Chondrocyte (in vitro differentiated cells): ENCODE measurements at regions not wholly inside any gene's neighbourhood (a gene's known extent, or its start where the extent isn't known, plus 50 kb on each side); places are given as distances from the start of the nearest gene placed in this dataset.

Source experiments
- DNase-seq: peaks from one replicate; pipeline ENCODE4 v3.0.0; 2021; ENCODE audit warnings: mixed read lengths, low spot score
- H3K27ac Mint-ChIP-seq: one replicate; pipeline ENCODE4 v1.8.0; 2021; ENCODE audit warnings: mild to moderate bottlenecking, moderate library complexity, mixed read lengths; ENCODE audit not compliant: unreplicated experiment
- H3K27me3 Mint-ChIP-seq: 2 replicates; pipeline ENCODE4 v1.8.0; 2021; ENCODE audit warnings: low read depth, mixed read lengths
- H3K36me3 Mint-ChIP-seq: 2 replicates; pipeline ENCODE4 v1.8.0; 2021; ENCODE audit warnings: low read depth, mixed read lengths
- H3K4me1 Mint-ChIP-seq: 2 replicates; pipeline ENCODE4 v1.8.0; 2021; ENCODE audit warnings: low read depth, mild to moderate bottlenecking, mixed read lengths
- H3K4me3 Mint-ChIP-seq: one replicate; pipeline ENCODE4 v1.8.0; 2021; ENCODE audit warnings: mild to moderate bottlenecking, moderate library complexity, mixed read lengths; ENCODE audit not compliant: unreplicated experiment
- H3K9me3 Mint-ChIP-seq: 2 replicates; pipeline ENCODE4 v1.8.0; 2021; ENCODE audit warnings: low read depth, mixed read lengths
- CTCF ChIP-seq: fragments of 200-600 bp; sonication (generic); IDR thresholded peaks from 2 replicates; pipeline ENCODE4 v1.5.0; 2021; ENCODE audit warnings: antibody characterized with exemption, mild to moderate bottlenecking, moderate library complexity

- Mint-ChIP-seq H3K27ac (no peak overlapping the region), H3K36me3 (no peaks in the 10 kb centered on the region), H3K4me1 (no peaks in the 10 kb centered on the region), H3K4me3 (no peak overlapping the region), H3K9me3 (peaks cover 11% of the 10 kb centered on the region), H3K27me3 (no peaks in the 10 kb centered on the region)
- no peak for DNase-seq
- no peak for TF ChIP-seq CTCF
Observed at GRCh38 chrX:88526385-88526784, 220.6 kb upstream of the CPXCR1 start.

DNA sequence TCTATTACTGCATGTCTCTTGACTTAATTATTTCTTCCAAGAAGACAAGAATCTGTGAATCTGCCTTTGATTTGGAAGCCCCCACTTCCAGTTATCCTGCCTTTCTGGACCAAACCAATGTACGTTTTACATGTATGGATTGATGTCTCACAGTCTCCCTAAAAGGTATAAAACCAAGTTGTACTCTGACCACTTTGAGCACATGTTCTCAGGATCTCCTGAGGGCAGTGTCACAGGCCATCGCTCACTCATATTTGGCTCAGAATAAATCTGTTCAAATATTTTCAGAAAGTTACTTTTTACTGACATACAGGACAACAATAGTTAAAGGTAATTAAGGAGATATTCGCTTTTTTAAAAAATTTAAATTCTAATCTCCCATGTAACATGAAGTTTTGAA lies 188.6 kb upstream of the CPXCR1 start:
- Mint-ChIP-seq H3K9me3 (peaks cover 4% of the 10 kb centered on the region), H3K36me3 (no peaks in the 10 kb centered on the region), H3K27ac (no peak overlapping the region), H3K27me3 (no peaks in the 10 kb centered on the region), H3K4me3 (no peak overlapping the region), H3K4me1 (no peaks in the 10 kb centered on the region)
- no peak for DNase-seq
- TF ChIP-seq CTCF: no peak

DNA sequence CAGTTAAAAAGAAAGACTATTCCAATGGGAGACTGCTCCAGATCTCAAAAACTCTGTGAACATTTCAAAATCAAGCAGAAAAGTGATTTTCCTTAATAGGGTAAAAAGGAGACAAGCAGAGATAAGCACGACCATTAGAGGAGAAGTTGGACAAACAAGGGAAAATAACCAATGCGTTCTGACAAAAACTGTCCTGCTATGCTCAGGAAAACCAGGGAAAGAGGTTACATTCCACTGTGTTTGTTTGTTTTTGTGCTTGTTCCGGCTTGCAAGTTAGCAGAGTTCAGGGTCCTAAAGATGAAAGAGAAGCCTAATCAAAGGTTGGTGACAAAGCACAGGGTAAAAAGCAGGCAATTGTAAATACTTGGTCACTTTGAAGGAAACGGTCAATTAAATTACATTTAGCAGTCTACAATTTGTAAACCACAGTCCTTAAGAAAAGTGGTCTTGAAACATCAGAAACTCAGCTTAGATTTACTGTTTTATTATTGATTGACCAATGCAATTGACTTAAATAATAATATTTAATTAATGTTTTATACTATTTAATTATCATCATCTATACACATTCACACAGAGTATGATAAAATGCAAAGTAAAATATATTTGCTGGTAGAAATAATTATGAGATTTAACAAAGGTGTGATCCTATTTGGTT lies 186.2 kb upstream of the CPXCR1 start:
- H3K9me3 Mint-ChIP-seq: peaks cover 4% of the 10 kb centered on the region
- no peak overlapping the region for H3K4me3 Mint-ChIP-seq
- TF ChIP-seq CTCF: no peak
- no peaks in the 10 kb centered on the region for H3K36me3 Mint-ChIP-seq
- H3K27ac Mint-ChIP-seq: no peak overlapping the region
- no peak for DNase-seq
- H3K27me3 Mint-ChIP-seq: no peaks in the 10 kb centered on the region
- H3K4me1 Mint-ChIP-seq: no peaks in the 10 kb centered on the region

DNA sequence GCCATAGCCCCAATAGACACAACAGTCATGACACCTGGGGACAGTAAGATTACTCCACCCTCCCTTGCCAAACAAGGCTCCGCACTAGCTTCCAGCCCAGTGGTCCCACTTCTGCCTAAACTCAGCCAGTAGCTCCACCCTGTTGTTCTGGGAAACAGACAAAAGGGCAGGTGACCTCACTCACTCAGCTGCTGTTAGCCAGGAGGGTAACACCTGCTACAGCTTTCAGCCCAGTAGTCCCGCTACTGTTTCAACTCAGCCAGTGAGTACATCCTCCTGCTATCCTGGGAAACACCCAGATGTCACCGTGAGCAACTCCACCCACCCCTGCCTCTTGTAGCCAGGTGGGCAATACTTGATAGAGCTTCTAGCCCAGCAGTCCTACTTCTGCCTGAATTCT lies 162.7 kb upstream of the CPXCR1 start:
- Mint-ChIP-seq H3K27ac (no peak overlapping the region), H3K4me1 (no peaks in the 10 kb centered on the region), H3K27me3 (no peaks in the 10 kb centered on the region), H3K4me3 (no peak overlapping the region), H3K9me3 (peaks cover 47% of the 10 kb centered on the region), H3K36me3 (no peaks in the 10 kb centered on the region)
- no peak for DNase-seq
- no peak for TF ChIP-seq CTCF

- Mint-ChIP-seq H3K36me3 (no peaks in the 10 kb centered on the region), H3K9me3 (peaks cover 42% of the 10 kb centered on the region), H3K4me1 (no peaks in the 10 kb centered on the region), H3K4me3 (no peak overlapping the region), H3K27ac (no peak overlapping the region), H3K27me3 (no peaks in the 10 kb centered on the region)
- TF ChIP-seq CTCF: no peak
- DNase-seq: no peak
Observed at GRCh38 chrX:88586317-88586716, 160.7 kb upstream of the CPXCR1 start.
